Glomerular visceral epithelial cell (primary cell): ENCODE measurements at regions not wholly inside any gene's neighbourhood (a gene's known extent, or its start where the extent isn't known, plus 50 kb on each side); places are given as distances from the start of the nearest gene placed in this dataset.

ENCODE experiments used
- DNase-seq: peaks from one replicate; pipeline ENCODE4 v3.0.0-alpha.2; 2016; ENCODE audit errors: extremely low spot score

DNA sequence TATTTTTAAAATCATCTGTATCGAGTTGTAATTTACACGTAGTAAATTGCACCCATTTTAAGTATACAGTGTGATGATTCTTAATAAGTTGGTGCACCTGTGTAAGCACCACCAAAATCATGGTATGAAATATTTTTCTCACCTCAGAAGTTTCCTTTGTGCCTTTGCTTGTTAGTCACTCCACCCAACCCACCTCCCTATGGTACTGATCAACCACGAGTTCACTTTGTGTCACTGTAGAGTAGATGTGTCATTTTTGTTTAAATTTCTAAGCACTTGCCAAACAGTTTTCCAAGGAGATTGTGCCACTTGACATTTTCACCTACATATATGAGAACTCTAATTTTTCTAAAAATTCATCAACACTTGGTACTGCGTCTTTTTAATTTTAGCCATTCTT, 806.5 kb downstream of the TLR4 start:
- no peak for DNase-seq

DNA sequence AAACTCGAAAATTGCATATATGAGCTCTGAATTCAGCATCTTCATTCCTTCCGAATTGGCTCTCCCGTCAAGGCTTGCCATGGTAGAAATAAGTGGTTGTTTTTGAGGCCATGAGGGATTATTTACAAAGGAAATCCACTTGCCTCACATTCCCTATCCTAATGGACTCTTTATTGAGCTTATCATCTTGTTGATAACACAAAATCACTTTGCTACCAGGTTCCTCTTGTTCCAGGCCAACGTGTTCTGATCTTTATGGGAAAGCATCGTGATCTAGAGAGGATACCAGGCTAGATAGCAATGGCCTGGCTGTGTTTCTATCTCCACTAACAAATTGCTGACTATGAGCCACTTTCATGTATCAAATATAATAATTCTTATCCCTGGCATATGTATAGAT, 811.7 kb downstream of the TLR4 start:
- DNase-seq = no peak

DNA sequence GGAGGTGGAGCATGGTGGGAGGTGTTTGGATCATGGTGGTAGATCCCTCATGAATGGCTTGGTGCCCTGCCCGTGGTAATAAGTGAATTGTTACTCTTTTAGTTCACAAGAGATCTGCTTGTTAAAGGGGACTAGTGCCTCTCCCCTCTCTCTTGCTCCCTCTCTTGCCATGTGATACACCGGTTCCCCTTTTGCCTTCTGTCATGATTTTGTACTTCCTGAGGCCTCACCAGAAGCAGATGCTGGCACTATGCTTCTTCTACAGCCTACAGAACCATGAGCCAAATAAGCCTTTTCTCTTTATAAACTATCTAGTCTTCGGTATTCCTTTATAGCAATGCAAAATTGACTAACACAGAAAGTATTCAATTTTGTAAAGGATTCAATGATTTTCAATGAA, 817.1 kb downstream of the TLR4 start:
- DNase-seq = no peak

GRCh38 chr9:118522093-118523028, 818.2 kb downstream of the TLR4 start:
- peak; percentile 68 for DNase-seq

GRCh38 chr9:118527261-118527660, 823.1 kb downstream of the TLR4 start:
- DNase-seq = no peak

DNA sequence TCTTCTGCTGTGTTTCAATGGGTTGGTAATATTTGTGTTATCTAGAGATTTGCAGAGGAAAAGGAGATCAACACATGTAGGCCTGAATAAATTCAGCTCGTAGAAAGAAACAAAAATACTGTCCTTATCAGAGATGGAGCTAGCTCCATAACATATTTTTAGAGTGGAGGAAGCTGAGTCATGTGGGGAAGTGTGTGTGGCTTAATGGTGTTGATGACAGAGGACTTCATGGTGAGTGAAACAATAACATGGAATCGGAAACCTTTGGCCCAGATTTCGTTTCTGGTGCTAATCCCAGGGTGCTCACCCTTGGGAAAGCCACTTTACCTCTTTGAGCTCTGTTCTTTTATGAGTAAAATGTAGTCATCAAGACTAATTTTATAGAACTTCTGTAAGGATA, 825.0 kb downstream of the TLR4 start:
- peak; percentile 39 for DNase-seq

GRCh38 chr9:118529624-118530214, 825.5 kb downstream of the TLR4 start:
- no peak for DNase-seq

DNA sequence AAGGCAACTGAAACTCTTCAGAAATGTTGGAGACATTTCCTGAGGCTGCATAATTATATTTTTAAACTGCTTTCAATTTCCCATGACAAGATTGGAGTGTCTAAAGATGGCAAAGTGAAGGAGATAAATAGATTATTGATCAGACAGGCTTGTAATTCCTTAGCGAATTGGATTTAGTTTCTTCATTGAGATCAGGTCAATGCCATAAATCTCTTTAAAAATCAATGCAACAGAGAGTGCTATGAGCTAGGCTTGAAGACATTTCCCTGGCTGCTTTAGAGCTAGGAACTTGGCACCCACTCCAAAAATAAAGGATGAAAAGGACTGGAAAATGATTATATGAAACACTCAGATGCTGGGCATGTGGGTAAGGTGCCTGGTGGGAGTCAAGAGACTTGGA, 828.4 kb downstream of the TLR4 start:
- no peak for DNase-seq

DNA sequence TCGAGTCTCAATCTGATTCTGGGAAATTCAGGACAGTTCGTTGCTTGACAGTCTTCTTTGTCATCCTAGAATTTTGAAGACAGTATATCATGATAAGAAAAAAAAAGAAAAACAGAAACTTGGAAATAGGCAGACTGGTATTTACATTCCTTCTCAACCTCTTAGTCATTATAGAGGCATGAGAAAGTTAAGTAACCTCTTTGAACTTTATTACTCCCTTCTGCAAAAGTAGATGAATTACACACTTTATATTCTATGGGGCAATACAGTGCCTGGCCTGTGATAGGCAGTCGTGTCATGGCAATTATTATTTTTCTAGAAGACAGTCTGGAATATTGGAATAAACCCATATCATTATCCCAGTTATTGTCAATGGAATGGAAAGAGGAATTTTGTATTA, 828.9 kb downstream of the TLR4 start:
- DNase-seq = peak; percentile 26

DNA sequence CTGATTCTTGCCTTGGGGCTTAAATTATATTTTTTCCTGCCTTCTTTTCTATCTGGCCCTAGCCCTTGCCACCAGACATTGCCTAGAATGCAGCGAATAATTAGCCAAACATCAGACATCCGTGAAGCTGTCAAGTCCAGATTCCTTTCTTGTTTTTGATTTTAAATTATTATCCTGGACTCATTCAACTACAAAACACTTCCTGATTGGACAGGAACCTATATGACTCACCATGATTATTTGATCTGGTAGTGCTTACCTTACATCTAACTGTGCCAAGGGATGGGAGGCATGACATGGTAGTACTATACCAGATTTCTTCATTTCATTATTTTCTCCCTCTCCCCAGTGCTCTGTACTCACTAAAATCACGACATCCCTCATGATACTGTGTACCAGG, 829.6 kb downstream of the TLR4 start:
- no peak for DNase-seq

DNA sequence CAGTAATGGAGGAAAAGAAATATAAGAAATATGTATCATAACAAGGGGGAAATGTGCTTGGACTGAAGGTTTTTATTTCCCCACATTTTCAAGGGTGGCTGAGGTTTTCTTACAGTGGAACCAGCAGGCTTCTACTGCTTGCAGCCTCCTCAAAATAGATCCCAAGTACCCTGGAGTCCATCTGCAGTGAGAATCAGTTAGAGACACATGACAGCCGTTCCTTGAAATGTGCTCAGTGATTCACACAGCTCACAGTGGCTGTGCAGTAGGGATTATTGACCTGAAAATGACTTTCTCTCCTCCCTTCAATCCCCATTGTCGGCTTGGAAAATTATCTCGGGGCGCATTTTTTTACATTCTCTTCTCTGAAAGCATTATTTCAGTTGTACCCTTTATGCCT, 832.0 kb downstream of the TLR4 start:
- no peak for DNase-seq

GRCh38 chr9:118538959-118539358, 830.3 kb downstream of the BRINP1 start:
- DNase-seq = no peak

DNA sequence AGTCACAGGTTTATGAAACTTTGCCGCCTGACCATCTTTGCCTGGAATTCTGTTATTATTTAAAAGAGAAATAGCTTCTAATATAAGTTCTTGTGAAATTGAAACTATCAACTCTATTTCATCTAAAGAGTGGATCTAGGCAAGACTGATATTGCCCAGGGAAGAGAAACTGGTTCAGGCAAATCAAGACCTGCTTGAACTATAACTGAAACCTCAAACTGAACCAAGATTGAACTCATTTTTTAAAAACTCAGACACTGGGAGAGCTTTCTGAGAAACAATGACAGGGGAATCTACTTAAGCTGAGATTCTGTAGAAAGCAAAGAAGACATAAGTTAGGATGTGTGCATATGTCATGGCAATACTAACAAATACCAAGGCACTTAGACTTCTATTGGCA, 815.8 kb downstream of the BRINP1 start:
- DNase-seq = no peak

GRCh38 chr9:118554987-118555386, 814.2 kb downstream of the BRINP1 start:
- DNase-seq = no peak

DNA sequence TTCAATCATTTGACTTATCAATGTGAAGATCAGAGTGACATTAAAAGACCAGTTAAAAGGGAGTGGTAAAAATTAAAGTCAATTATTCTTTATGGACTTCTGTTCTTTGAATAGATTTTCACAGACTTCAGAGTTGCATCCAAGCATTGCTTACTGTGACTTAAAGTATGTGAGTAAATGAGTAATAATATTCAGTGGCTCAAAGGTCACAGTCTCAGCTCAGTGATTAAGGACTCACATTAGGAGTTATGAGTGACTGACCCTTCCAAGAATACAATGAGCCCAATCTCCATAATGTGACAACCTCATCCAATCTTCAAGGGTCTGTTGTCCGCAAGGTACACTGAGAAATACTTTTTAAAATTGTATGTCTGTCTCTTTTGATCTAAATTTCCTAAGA, 811.2 kb downstream of the BRINP1 start:
- DNase-seq = peak; percentile 37

DNA sequence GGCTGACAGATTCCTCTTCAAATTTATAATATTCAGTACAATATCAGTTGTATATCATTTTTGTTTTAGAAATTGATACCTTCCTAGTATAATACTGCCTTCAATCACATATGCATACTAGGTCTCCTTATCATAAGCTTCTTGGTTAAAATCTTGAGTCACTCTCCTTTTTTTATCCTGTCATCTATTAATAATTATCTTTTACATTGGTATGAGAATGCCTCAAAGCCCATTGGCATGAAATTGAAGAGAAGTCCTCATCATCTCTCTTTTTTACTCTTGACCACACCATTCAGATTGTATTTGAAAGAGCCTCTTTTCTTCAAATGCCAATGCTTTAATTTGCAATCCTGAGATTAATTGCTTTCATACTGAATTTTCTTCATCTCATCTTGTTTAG, 810.3 kb downstream of the BRINP1 start:
- DNase-seq = peak; percentile 32

DNA sequence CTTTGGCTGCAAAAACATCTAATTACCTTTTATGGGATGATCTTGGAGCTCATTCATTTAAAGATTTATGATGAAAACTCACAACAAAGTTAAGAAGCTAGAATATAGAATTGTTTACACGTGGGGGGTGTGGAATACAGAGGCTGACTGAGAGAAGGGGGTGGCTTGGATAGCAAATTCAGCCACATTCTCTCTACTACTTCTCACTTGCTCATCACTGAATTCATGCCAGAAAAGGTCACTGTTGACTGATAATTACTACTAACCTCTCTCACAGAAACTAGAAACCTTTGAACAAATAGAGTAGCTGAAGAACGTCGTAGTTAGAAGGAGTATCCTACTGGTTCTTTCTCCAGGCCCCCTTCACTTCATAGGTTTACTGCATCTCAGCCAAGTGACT, 808.2 kb downstream of the BRINP1 start:
- no peak for DNase-seq

DNA sequence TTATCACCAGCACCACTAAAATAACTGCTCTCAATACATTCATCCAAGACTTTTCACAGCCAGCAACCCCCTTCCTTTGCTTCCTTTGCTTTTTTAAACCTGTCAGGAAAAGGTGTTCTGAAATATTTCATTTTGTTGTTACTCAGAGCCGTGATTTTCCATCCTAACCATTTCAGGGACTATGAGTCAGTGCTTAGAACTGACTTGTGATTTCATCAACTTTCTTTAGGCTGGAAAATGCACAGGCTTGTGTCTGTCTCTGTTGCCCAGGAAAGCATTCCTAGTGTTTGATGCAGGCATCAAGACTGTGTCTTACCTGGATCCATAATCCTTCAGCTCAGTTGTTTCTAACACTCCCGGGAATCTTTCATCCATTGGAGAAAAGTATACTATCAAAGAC, 805.6 kb downstream of the BRINP1 start:
- DNase-seq = no peak

DNA sequence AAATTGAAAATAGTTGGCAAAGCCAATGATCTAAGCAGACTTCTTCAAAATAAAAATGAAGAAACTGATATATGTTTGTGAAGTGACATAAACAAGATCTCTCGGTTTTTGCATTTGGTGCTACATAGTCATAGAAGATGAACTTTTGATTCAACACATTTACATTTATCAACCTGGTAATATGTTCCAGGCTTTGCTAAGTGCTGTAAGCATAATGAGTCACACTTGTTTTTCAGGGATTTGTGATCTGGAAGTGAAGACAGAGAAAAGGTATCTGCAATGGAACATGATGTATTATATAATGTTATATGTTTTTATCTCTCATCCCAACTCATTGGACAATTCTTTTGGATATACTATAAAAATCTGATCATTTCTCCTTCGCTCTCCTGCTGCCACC, 801.4 kb downstream of the BRINP1 start:
- DNase-seq = no peak

GRCh38 chr9:118568704-118569103, 800.5 kb downstream of the BRINP1 start:
- no peak for DNase-seq

DNA sequence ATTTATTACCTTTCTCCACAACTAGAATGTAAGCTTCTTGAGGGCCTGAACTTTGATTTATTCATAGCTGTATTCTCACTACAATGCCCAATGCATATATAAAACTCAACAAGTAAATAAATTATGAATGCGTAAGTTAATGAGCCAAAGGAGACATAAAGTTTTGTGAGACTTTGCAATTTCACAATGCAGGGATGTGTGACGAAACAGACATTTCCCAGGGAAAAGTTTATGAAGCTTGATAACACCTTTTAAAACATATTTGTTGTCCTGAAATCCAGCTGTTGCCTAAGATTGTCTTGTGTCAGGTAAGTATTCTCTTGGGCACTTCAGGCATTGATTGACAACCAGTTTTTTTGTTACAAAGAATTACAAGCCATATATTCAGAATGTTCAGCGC, 800.1 kb downstream of the BRINP1 start:
- no peak for DNase-seq

GRCh38 chr9:118570066-118570465, 799.2 kb downstream of the BRINP1 start:
- DNase-seq = no peak

DNA sequence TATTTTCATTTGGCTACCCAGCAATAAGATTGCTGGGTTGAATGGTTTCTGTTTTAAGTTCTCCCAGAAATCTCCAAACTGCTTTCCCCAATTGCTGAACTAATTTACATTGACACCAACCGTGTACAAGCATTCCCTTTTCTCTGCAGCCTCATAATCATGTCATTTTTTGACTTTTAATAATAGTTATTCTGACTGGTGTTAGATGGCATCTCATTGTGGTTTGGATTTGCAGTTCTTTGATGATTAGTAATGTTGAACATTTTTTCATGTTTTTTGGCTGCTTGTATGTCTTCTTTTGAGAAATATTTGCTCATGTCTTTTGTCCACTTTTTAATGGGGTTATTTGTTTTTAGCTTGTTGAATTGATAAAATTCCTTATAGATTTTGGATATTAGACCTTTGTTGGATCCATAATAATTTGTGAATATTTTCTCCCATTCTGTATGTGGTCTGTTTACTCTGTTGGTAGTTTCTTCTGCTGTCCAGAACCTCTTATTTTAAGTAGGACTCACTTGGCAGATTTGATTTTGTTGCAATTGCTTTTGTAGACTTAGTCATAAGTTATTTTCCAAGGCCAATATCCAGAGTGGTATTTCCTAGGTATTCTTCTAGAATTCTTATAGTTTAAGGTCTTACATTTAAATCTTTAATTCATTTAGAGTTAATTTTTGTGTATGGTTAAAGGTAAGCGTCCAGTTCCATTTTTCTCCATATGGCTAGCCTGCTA, 793.7 kb downstream of the BRINP1 start:
- peak; percentile 44 for DNase-seq
